H1 (cell line): ENCODE measurements at regions not wholly inside any gene's neighbourhood (a gene's known extent, or its start where the extent isn't known, plus 50 kb on each side); places are given as distances from the start of the nearest gene placed in this dataset.

Source experiments
- CTCF ChIA-PET: fragments of 300-600 bp; sonication (Branson Sonifier 250); formaldehyde crosslinking; loops from one replicate; lab custom pipeline; 2021; ENCODE audit not compliant: partially characterized antibody; lab: Charles Lee
- POLR2A ChIA-PET: fragments of 300-600 bp; sonication (Branson Sonifier 250); formaldehyde crosslinking; loops from one replicate; lab custom pipeline; 2021; ENCODE audit warnings: inconsistent platforms; ENCODE audit not compliant: partially characterized antibody; lab: Charles Lee
- DNase-seq, 2 experiments: peaks; one replicate each; pipeline versions ENCODE4 v3.0.0 to v3.0.0-alpha.2; 2010 to 2022; ENCODE audit warnings: low spot score in 2 of 2, low read depth in 1 of 2, mixed read lengths in 1 of 2
- FAIRE-seq: peaks from 2 replicates; lab custom pipeline; 2011; peaks lifted over from hg19 to GRCh38; lab: Jason Lieb, UNC
- H2AFZ ChIP-seq: 2 replicates; pipeline ENCODE4 v1.8.1; 2012; ENCODE audit warnings: low read length, inconsistent platforms
- H2AK5ac ChIP-seq: 2 replicates; pipeline ENCODE4 v1.6.1; 2013; ENCODE audit warnings: low read depth, low read length
- H2BK120ac ChIP-seq: replicated peaks from 2 replicates; pipeline ENCODE3; 2013; ENCODE audit warnings: low read depth, low read length, inconsistent platforms
- H2BK12ac ChIP-seq: 2 replicates; pipeline ENCODE4 v1.6.1; 2013; ENCODE audit warnings: low read depth, low read length
- H2BK15ac ChIP-seq: 2 replicates; pipeline ENCODE4 v1.6.1; 2013; ENCODE audit warnings: low read length
- H2BK20ac ChIP-seq: 2 replicates; pipeline ENCODE4 v1.6.1; 2013; ENCODE audit warnings: low read length
- H2BK5ac ChIP-seq: 2 replicates; pipeline ENCODE4 v1.6.1; 2013; ENCODE audit warnings: low read depth, low read length
- H3K14ac ChIP-seq: 2 replicates; pipeline ENCODE4 v1.6.1; 2013; ENCODE audit warnings: inconsistent platforms; ENCODE audit not compliant: insufficient read length
- H3K18ac ChIP-seq: 2 replicates; pipeline ENCODE4 v1.6.1; 2013; ENCODE audit warnings: low read length; ENCODE audit errors: extremely low read depth
- H3K23ac ChIP-seq: 2 replicates; pipeline ENCODE4 v1.6.1; 2013; ENCODE audit warnings: inconsistent platforms; ENCODE audit not compliant: insufficient read length
- H3K23me2 ChIP-seq: 2 replicates; pipeline ENCODE4 v1.6.1; 2013; ENCODE audit warnings: low read depth, low read length
- H3K27ac ChIP-seq: 2 replicates; pipeline ENCODE4 v1.6.1; 2011; ENCODE audit warnings: low read depth, low read length, inconsistent platforms
- H3K27me3 ChIP-seq, 4 experiments: replicated peaks in 1 of 4; 1 replicate in 1 of 4; 2 replicates in 3 of 4; pipeline versions ENCODE4 v1.6.1 to v1.8.1; 2011 to 2013; ENCODE audit warnings: low read length in 3 of 4, mild to moderate bottlenecking in 3 of 4, inconsistent platforms in 2 of 4, mixed read lengths in 2 of 4, moderate library complexity in 1 of 4; ENCODE audit not compliant: control insufficient read depth in 3 of 4, insufficient read depth in 3 of 4; ENCODE audit errors: extremely low read depth in 1 of 4
- H3K36me3 ChIP-seq, 4 experiments: 2 replicates each; pipeline versions ENCODE4 v1.6.1 to v1.8.1; 2011 to 2013; ENCODE audit warnings: mild to moderate bottlenecking in 4 of 4, low read length in 3 of 4, moderate library complexity in 2 of 4, control low read depth in 1 of 4, inconsistent platforms in 1 of 4; ENCODE audit not compliant: insufficient read depth in 4 of 4, control insufficient read depth in 2 of 4
- H3K4ac ChIP-seq: replicated peaks from 2 replicates; pipeline ENCODE3; 2013; ENCODE audit warnings: low read length, low read depth, mixed read lengths, inconsistent platforms; ENCODE audit not compliant: insufficient read length
- H3K4me1 ChIP-seq, 4 experiments: replicated peaks in 1 of 4; 1 replicate in 1 of 4; 2 replicates in 3 of 4; pipeline versions ENCODE4 v1.6.1 to v1.8.1; 2011 to 2013; ENCODE audit warnings: low read length in 3 of 4, inconsistent platforms in 2 of 4, mixed read lengths in 1 of 4; ENCODE audit not compliant: insufficient read depth in 4 of 4, control insufficient read depth in 3 of 4
- H3K4me2 ChIP-seq, 2 experiments: 2 replicates each; pipeline versions ENCODE4 v1.6.1 to v1.8.1; 2011 to 2013; ENCODE audit warnings: low read depth in 2 of 2, low read length in 2 of 2, control low read depth in 1 of 2, inconsistent platforms in 1 of 2, mild to moderate bottlenecking in 1 of 2; ENCODE audit not compliant: insufficient read depth in 1 of 2
- H3K4me3 ChIP-seq, 4 experiments: fragments of 200-600, 300-600 bp in 1 of 4; sonication (generic), shearing (Covaris generic), sonication (Bioruptor Twin) in 1 of 4; 2 replicates each; pipeline versions ENCODE4 v1.5.1 to v1.8.1; 2011 to 2016; ENCODE audit warnings: low read length in 4 of 4, low read depth in 3 of 4, control low read depth in 2 of 4, inconsistent platforms in 2 of 4, mild to moderate bottlenecking in 2 of 4, mixed read lengths in 1 of 4, moderate library complexity in 1 of 4; ENCODE audit not compliant: insufficient read depth in 2 of 4; ENCODE audit errors: extremely low read depth in 1 of 4
- H3K56ac ChIP-seq: replicated peaks from 2 replicates; pipeline ENCODE3; 2013; ENCODE audit warnings: low read depth, mild to moderate bottlenecking, mixed read lengths, low read length, inconsistent platforms; ENCODE audit not compliant: insufficient read length
- H3K79me1 ChIP-seq: 2 replicates; pipeline ENCODE4 v1.6.1; 2013; ENCODE audit warnings: low read depth, low read length, control low read depth
- H3K79me2 ChIP-seq, 2 experiments: 2 replicates each; pipeline versions ENCODE4 v1.6.1 to v1.8.1; 2012 to 2013; ENCODE audit warnings: low read length in 2 of 2, mild to moderate bottlenecking in 2 of 2, inconsistent platforms in 1 of 2; ENCODE audit not compliant: insufficient read depth in 2 of 2, control insufficient read depth in 1 of 2
- H3K9ac ChIP-seq, 4 experiments: replicated peaks in 1 of 4; 1 replicate in 1 of 4; 2 replicates in 3 of 4; pipeline versions ENCODE4 v1.6.1 to v1.8.1; 2011 to 2013; ENCODE audit warnings: low read depth in 3 of 4, low read length in 3 of 4, control low read depth in 2 of 4, mild to moderate bottlenecking in 2 of 4, moderate library complexity in 2 of 4, inconsistent platforms in 1 of 4; ENCODE audit errors: extremely low read depth in 1 of 4
- H3K9me3 ChIP-seq, 2 experiments: 2 replicates each; pipeline versions ENCODE4 v1.6.1 to v1.8.1; 2012 to 2013; ENCODE audit warnings: mild to moderate bottlenecking in 2 of 2, moderate library complexity in 2 of 2, control low read depth in 1 of 2, inconsistent platforms in 1 of 2, low read depth in 1 of 2, low read length in 1 of 2, mixed read lengths in 1 of 2; ENCODE audit not compliant: insufficient read depth in 2 of 2
- H4K20me1 ChIP-seq, 2 experiments: replicated peaks in 1 of 2; 2 replicates each; pipeline versions ENCODE3 to v1.8.1; 2011 to 2013; ENCODE audit warnings: inconsistent platforms in 2 of 2, low read length in 2 of 2, mild to moderate bottlenecking in 1 of 2; ENCODE audit not compliant: insufficient read depth in 2 of 2, control insufficient read depth in 1 of 2
- H4K5ac ChIP-seq: 2 replicates; pipeline ENCODE4 v1.6.1; 2013; ENCODE audit warnings: low read length, low read depth, mixed read lengths, inconsistent platforms; ENCODE audit not compliant: insufficient read length
- H4K8ac ChIP-seq: 2 replicates; pipeline ENCODE4 v1.8.0; 2013; ENCODE audit warnings: mild to moderate bottlenecking, moderate library complexity, low read length, inconsistent platforms; ENCODE audit not compliant: insufficient read depth; ENCODE audit errors: extremely low read depth
- H4K91ac ChIP-seq: replicated peaks from 2 replicates; pipeline ENCODE3; 2013; ENCODE audit warnings: low read length, mixed read lengths, inconsistent platforms; ENCODE audit not compliant: insufficient read length
- CBX5 ChIP-seq: fragments of 300-800, 300-1000 bp; sonication (generic); IDR thresholded peaks from 2 replicates; pipeline ENCODE4 v1.7.1; 2016; ENCODE audit warnings: antibody characterized with exemption, low read length, low read depth
- CEBPB ChIP-seq: IDR thresholded peaks from 2 replicates; pipeline ENCODE4 v1.6.1; 2012; ENCODE audit warnings: low read depth, low read length
- CREB1 ChIP-seq: IDR thresholded peaks from 2 replicates; pipeline ENCODE4 v1.6.1; 2012; ENCODE audit warnings: inconsistent platforms
- EP300 ChIP-seq, 2 experiments: IDR thresholded peaks; 1 replicate in 1 of 2; 2 replicates in 1 of 2; pipeline ENCODE4 v1.6.1; 2011 to 2012; ENCODE audit warnings: low read depth in 2 of 2, low read length in 2 of 2, mild to moderate bottlenecking in 2 of 2, borderline replicate concordance in 1 of 2, inconsistent platforms in 1 of 2, moderate library complexity in 1 of 2
- MAFK ChIP-seq: IDR thresholded peaks from 2 replicates; pipeline ENCODE4 v1.6.1; 2012; ENCODE audit warnings: low read depth, mild to moderate bottlenecking, improper control_type of control experiment, low read length
- PHF8 ChIP-seq: fragments of 200-600 bp; sonication (generic); conservative IDR thresholded peaks from 2 replicates; pipeline ENCODE4 v1.7.1; 2012; ENCODE audit warnings: low read depth, mild to moderate bottlenecking, inconsistent platforms, low read length, moderate library complexity
- POLR2AphosphoS5 ChIP-seq: IDR thresholded peaks from 2 replicates; pipeline ENCODE4 v1.6.1; 2011; ENCODE audit warnings: low read depth, low read length
- RAD21 ChIP-seq, 2 experiments: IDR thresholded peaks in 1 of 2; conservative IDR thresholded peaks in 1 of 2; 2 replicates each; pipeline ENCODE4 v1.6.1; 2011; ENCODE audit warnings: low read depth in 2 of 2, low read length in 2 of 2, improper control_type of control experiment in 1 of 2, inconsistent platforms in 1 of 2, mild to moderate bottlenecking in 1 of 2, moderate library complexity in 1 of 2
- RNF2 ChIP-seq: fragments of 200-900, 300-1000 bp; sonication (generic); IDR thresholded peaks from 2 replicates; pipeline ENCODE4 v1.7.1; 2016; ENCODE audit warnings: borderline replicate concordance, low read depth, mild to moderate bottlenecking, antibody characterized with exemption, low read length; ENCODE audit not compliant: poor library complexity, severe bottlenecking; ENCODE audit errors: missing control alignments
- SIRT6 ChIP-seq: IDR thresholded peaks from one replicate; pipeline ENCODE4 v1.7.1; 2012; ENCODE audit warnings: low read length, inconsistent platforms
- SP1 ChIP-seq: IDR thresholded peaks from 2 replicates; pipeline ENCODE4 v1.6.1; 2011; ENCODE audit warnings: low read depth, low read length
- SP4 ChIP-seq: IDR thresholded peaks from 2 replicates; pipeline ENCODE4 v1.6.1; 2012; ENCODE audit warnings: low read length, inconsistent platforms
- SRF ChIP-seq: IDR thresholded peaks from 2 replicates; pipeline ENCODE4 v1.6.1; 2011; ENCODE audit warnings: mild to moderate bottlenecking, low read depth, low read length, moderate library complexity
- SUZ12 ChIP-seq: fragments of 200-600 bp; sonication (generic); IDR thresholded peaks from 2 replicates; pipeline ENCODE4 v1.6.1; 2012; ENCODE audit warnings: mild to moderate bottlenecking, inconsistent platforms, low read length, moderate library complexity, mixed read lengths
- TAF7 ChIP-seq: optimal IDR thresholded peaks from 2 replicates; pipeline ENCODE3; 2011; ENCODE audit warnings: low read depth, mild to moderate bottlenecking, inconsistent platforms, low read length, moderate library complexity, borderline replicate concordance
- TF ChIP-seq, protein P1 (sequence below): IDR thresholded peaks from 2 replicates; pipeline ENCODE4 v1.6.1; 2012; ENCODE audit warnings: inconsistent platforms

DNA sequence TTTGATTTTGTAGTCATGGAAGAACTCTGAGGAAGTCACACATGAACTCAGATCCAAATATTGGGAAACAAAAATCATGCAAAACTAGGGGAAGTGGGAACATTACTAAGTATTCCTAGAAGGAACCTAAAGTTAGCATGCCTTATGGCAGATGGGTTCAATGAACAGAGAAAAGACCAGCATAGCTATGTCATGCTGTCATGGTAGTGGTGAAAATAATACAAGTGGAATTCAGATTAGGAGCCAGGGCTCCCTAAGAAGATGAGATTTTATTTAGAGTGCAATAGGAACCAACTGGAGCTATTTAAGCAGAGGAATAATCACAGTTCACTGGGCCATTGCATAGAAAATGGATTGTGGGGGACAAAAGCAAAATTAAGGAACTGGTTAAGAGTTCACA, 134.0 kb downstream of the DIO2 start:
- Histone ChIP-seq H3K23me2 (no peaks in the 10 kb centered on the region), H3K79me1 (no peaks in the 10 kb centered on the region), H3K23ac (no peak overlapping the region), H3K9ac (no peak overlapping the region), H2AFZ (no peak overlapping the region), H2BK15ac (no peak overlapping the region), H4K5ac (no peak overlapping the region), H2BK12ac (no peak overlapping the region), H2BK5ac (no peak overlapping the region), H3K4me2 (no peak overlapping the region), H2AK5ac (no peak overlapping the region), H2BK120ac (no peak overlapping the region), H4K91ac (no peak overlapping the region), H3K27ac (no peak overlapping the region), H4K20me1 (no peaks in the 10 kb centered on the region), H3K4me1 (no peaks in the 10 kb centered on the region), H3K4me3 (no peak overlapping the region), H3K56ac (no peak overlapping the region), H3K79me2 (no peaks in the 10 kb centered on the region), H4K8ac (no peak overlapping the region), H3K36me3 (no peaks in the 10 kb centered on the region), H3K14ac (no peak overlapping the region), H3K27me3 (no peaks in the 10 kb centered on the region), H3K4ac (no peak overlapping the region), H3K9me3 (peaks cover 0 to 4% of the 10 kb centered on the region in 2 experiments; a peak in 1 of 4 replicates), H3K18ac (no peak overlapping the region), H2BK20ac (no peak overlapping the region)
- ChIA-PET POLR2A (no interaction called here), CTCF (interaction anchor here (0.8 to 1.1 kb wide), 4 partner anchors 12 to 125 kb away, joined by 3 read pairs; no protein-coding TSS in a partner anchor)
- no peak for FAIRE-seq
- no peak for DNase-seq
- TF ChIP-seq SP4: no peak
- TF ChIP-seq RAD21 (IDR thresholded peaks at IDR 0.05 in 1 of 2, conservative IDR thresholded peaks at IDR 0.05 in 1 of 2; ENCODE audit: low read depth in 2 of 2, low read length in 2 of 2): no peak
- TF ChIP-seq RNF2: no peak
- TF ChIP-seq, protein P1, sequence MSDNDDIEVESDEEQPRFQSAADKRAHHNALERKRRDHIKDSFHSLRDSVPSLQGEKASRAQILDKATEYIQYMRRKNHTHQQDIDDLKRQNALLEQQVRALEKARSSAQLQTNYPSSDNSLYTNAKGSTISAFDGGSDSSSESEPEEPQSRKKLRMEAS: no peak
- no peak for TF ChIP-seq EP300 (IDR thresholded peaks at IDR 0.05; ENCODE audit: borderline replicate concordance in 1 of 2, low read depth in 2 of 2, low read length in 2 of 2)
- TF ChIP-seq PHF8: no peak
- no peak for TF ChIP-seq SIRT6
- TF ChIP-seq SUZ12: no peak
- no peak for TF ChIP-seq TAF7
- no peak for TF ChIP-seq POLR2AphosphoS5
- TF ChIP-seq CBX5: no peak
- no peak for TF ChIP-seq SP1
- no peak for TF ChIP-seq MAFK
- TF ChIP-seq SRF: no peak
- TF ChIP-seq CEBPB: no peak
- no peak for TF ChIP-seq CREB1
